ENCODE measurements at regions not wholly inside any gene's neighbourhood (a gene's known extent, or its start where the extent isn't known, plus 50 kb on each side); places are given as distances from the start of the nearest gene placed in this dataset.

- POLR2A ChIA-PET = no interaction called here
- no peak for TF ChIP-seq ELF4 (IDR thresholded peaks at IDR 0.05)
- no peak for TF ChIP-seq ZNF384 (IDR thresholded peaks at IDR 0.05)
- TF ChIP-seq SUZ12 (IDR thresholded peaks at IDR 0.05) = no peak
- TF ChIP-seq NFRKB (IDR thresholded peaks at IDR 0.05) = no peak
- TF ChIP-seq FOXA1 (IDR thresholded peaks at IDR 0.05) = no peak
- no peak for TF ChIP-seq FOXM1 (IDR thresholded peaks at IDR 0.05; ENCODE audit: borderline replicate concordance)
- CTCF ChIA-PET = no interaction called here
- no peak for DNase-seq (ENCODE audit: extremely low spot score)
Observed at GRCh38 chr1:185487026-185487425, 170.0 kb upstream of the IVNS1ABP start.

- ChIA-PET CTCF (no interaction called here), POLR2A (no interaction called here)
- no peak for DNase-seq (ENCODE audit: extremely low spot score)
- TF ChIP-seq FOXM1 (IDR thresholded peaks at IDR 0.05; ENCODE audit: borderline replicate concordance) = no peak
- no peak for TF ChIP-seq BHLHE40 (IDR thresholded peaks at IDR 0.05; ENCODE audit: borderline replicate concordance)
- no peak for TF ChIP-seq FOXK2 (IDR thresholded peaks at IDR 0.05)
- no peak for TF ChIP-seq FOXA1 (IDR thresholded peaks at IDR 0.05)
- TF ChIP-seq ARNT (IDR thresholded peaks at IDR 0.05) = no peak
- TF ChIP-seq CTBP1 (IDR thresholded peaks at IDR 0.05; ENCODE audit: borderline replicate concordance) = no peak
- no peak for TF ChIP-seq PKNOX1 (IDR thresholded peaks at IDR 0.05)
- no peak for TF ChIP-seq SP1 (IDR thresholded peaks at IDR 0.05)
- no peak for TF ChIP-seq ZNF384 (IDR thresholded peaks at IDR 0.05)
- no peak for TF ChIP-seq LEF1 (IDR thresholded peaks at IDR 0.05; ENCODE audit: borderline replicate concordance)
- TF ChIP-seq HDGF (IDR thresholded peaks at IDR 0.05; ENCODE audit: borderline replicate concordance) = no peak
Observed at GRCh38 chr1:185486346-185486745, 169.3 kb upstream of the IVNS1ABP start.

GRCh38 chr1:185483664-185484450 is 166.8 kb upstream of the IVNS1ABP start:
- no peak for DNase-seq (ENCODE audit: extremely low spot score)
- ChIA-PET POLR2A (interaction anchor here (0.5 kb wide), 1 partner anchor 10 kb away, joined by 5 read pairs; no protein-coding TSS in a partner anchor), CTCF (interaction anchor here (1.2 kb wide), 1 partner anchor 112 kb away, joined by 5 read pairs; no protein-coding TSS in a partner anchor)
- TF ChIP-seq LEF1 (IDR thresholded peaks at IDR 0.05; ENCODE audit: borderline replicate concordance) (no peak), TARDBP (IDR thresholded peaks at IDR 0.05) (no peak), FOXK2 (IDR thresholded peaks at IDR 0.05) (no peak), FOXA1 (IDR thresholded peaks at IDR 0.05) (no peak), SP1 (IDR thresholded peaks at IDR 0.05) (no peak), PKNOX1 (IDR thresholded peaks at IDR 0.05) (no peak), L3MBTL2 (conservative IDR thresholded peaks at IDR 0.05) (no peak), NFRKB (IDR thresholded peaks at IDR 0.05) (no peak), ARNT (IDR thresholded peaks at IDR 0.05) (no peak)

GRCh38 chr1:185483217-185483616 is 166.2 kb upstream of the IVNS1ABP start:
- TF ChIP-seq SP1 (IDR thresholded peaks at IDR 0.05) (no peak), FOXK2 (IDR thresholded peaks at IDR 0.05) (no peak), BHLHE40 (IDR thresholded peaks at IDR 0.05; ENCODE audit: borderline replicate concordance) (no peak), TARDBP (IDR thresholded peaks at IDR 0.05) (no peak), NFRKB (IDR thresholded peaks at IDR 0.05) (no peak), PKNOX1 (IDR thresholded peaks at IDR 0.05) (no peak), ZNF384 (IDR thresholded peaks at IDR 0.05) (no peak), FOXM1 (IDR thresholded peaks at IDR 0.05; ENCODE audit: borderline replicate concordance) (no peak), FOXA1 (IDR thresholded peaks at IDR 0.05) (no peak), L3MBTL2 (conservative IDR thresholded peaks at IDR 0.05) (no peak), ELF4 (IDR thresholded peaks at IDR 0.05) (no peak)
- CTCF ChIA-PET = interaction anchor here (1.2 kb wide), 1 partner anchor 113 kb away, joined by 5 read pairs; no protein-coding TSS in a partner anchor
- DNase-seq (ENCODE audit: extremely low spot score) = no peak
- POLR2A ChIA-PET = no interaction called here

- TF ChIP-seq FOXM1 (IDR thresholded peaks at IDR 0.05; ENCODE audit: borderline replicate concordance) = no peak
- TF ChIP-seq SP1 (IDR thresholded peaks at IDR 0.05) = no peak
- TF ChIP-seq SUZ12 (IDR thresholded peaks at IDR 0.05) = no peak
- TF ChIP-seq NFRKB (IDR thresholded peaks at IDR 0.05) = no peak
- TF ChIP-seq FOXK2 (IDR thresholded peaks at IDR 0.05) = no peak
- no peak for TF ChIP-seq TARDBP (IDR thresholded peaks at IDR 0.05)
- no peak for TF ChIP-seq ZNF384 (IDR thresholded peaks at IDR 0.05)
- TF ChIP-seq ELF4 (IDR thresholded peaks at IDR 0.05) = no peak
- no peak for TF ChIP-seq FOXA1 (IDR thresholded peaks at IDR 0.05)
- no peak for TF ChIP-seq HDGF (IDR thresholded peaks at IDR 0.05; ENCODE audit: borderline replicate concordance)
- no peak for TF ChIP-seq LEF1 (IDR thresholded peaks at IDR 0.05; ENCODE audit: borderline replicate concordance)
- TF ChIP-seq PKNOX1 (IDR thresholded peaks at IDR 0.05) = no peak
- TF ChIP-seq CTBP1 (IDR thresholded peaks at IDR 0.05; ENCODE audit: borderline replicate concordance) = no peak
- no peak for TF ChIP-seq BHLHE40 (IDR thresholded peaks at IDR 0.05; ENCODE audit: borderline replicate concordance)
- TF ChIP-seq ARNT (IDR thresholded peaks at IDR 0.05) = no peak
- POLR2A ChIA-PET = no interaction called here
- DNase-seq (ENCODE audit: extremely low spot score) = no peak
- CTCF ChIA-PET = no interaction called here
Observed at GRCh38 chr1:185480545-185480944, 163.5 kb upstream of the IVNS1ABP start.
